ENCODE measurements at regions not wholly inside any gene's neighbourhood (a gene's known extent, or its start where the extent isn't known, plus 50 kb on each side); places are given as distances from the start of the nearest gene placed in this dataset.
"Not testable (repeated sequence)": the region's sequence is repeated elsewhere in the genome, so short reads cannot be mapped to it uniquely, and the experiment has no call there.

DNA sequence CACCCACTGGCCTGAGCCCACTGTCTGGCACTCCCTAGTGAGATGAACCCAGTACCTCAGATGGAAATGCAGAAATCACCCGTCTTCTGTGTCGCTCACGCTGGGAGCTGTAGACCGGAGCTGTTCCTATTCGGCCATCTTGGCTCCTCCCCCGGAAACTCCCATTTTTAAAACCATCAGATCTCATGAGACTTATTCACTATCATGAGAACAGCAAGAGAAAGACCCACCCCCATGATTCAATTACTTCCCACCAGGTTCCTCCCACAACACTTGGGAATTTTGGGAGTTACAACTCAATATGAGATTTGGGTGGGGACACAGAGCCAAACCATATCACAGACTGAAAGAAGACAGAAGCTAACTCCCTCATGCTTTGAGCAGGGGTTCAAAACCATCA lies 134.5 kb downstream of the SLC39A8 start:
- H3K27me3 ChIP-seq; H3K79me2 ChIP-seq; H3K4me1 ChIP-seq (ENCODE audit: insufficient read depth); H3K4me2 ChIP-seq; H3K36me3 ChIP-seq (replicated peaks; ENCODE audit: insufficient read depth, low read depth); H2AFZ ChIP-seq; DNase-seq (ENCODE audit: low spot score); H4K20me1 ChIP-seq (ENCODE audit: insufficient read depth, poor library complexity, severe bottlenecking); H3K27ac ChIP-seq; H3K9me2 ChIP-seq (replicated peaks; ENCODE audit: insufficient read depth); H3K4me3 ChIP-seq; H3K9me3 ChIP-seq (ENCODE audit: low read depth): not testable (repeated sequence)
- 92% methylated on average over 6 of the region's 6 CpGs for WGBS (ENCODE audit: low lambda C conversion rate, missing lambda C conversion rate)

GRCh38 chr4:102204634-102205033 lies 140.6 kb downstream of the SLC39A8 start:
- H3K9me3 ChIP-seq (ENCODE audit: low read depth); H3K27ac ChIP-seq; H3K36me3 ChIP-seq (replicated peaks; ENCODE audit: insufficient read depth, low read depth); H3K79me2 ChIP-seq; H3K27me3 ChIP-seq; H3K9me2 ChIP-seq (replicated peaks; ENCODE audit: insufficient read depth); H3K4me3 ChIP-seq; DNase-seq (ENCODE audit: low spot score); H4K20me1 ChIP-seq (ENCODE audit: insufficient read depth, poor library complexity, severe bottlenecking); H3K4me1 ChIP-seq (ENCODE audit: insufficient read depth); H3K4me2 ChIP-seq; H2AFZ ChIP-seq: not testable (repeated sequence)
- 90% methylated on average over 2 of the region's 3 CpGs for WGBS (ENCODE audit: low lambda C conversion rate, missing lambda C conversion rate)

DNA sequence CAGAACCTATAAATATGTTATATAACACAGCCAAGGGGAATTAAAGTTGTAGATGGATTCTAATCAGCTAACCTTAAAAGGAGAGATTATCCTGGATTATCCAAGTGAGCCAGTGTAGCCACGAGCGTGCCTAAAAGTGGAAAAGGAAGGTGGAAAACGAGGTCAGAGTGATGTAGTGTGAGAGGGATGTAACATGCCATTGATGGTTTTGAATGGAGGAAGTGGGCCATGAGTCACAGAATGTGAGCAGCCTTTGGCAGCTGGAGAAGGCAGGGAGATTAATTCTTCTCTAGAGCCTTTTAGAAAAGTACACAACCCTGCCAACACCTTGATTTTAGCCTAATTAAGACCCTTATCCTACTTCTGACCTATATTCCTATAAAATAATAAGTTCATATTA lies 149.1 kb downstream of the SLC39A8 start:
- Histone ChIP-seq H4K20me1 (ENCODE audit: insufficient read depth, poor library complexity, severe bottlenecking) (no peaks in the 10 kb centered on the region), H3K79me2 (no peaks in the 10 kb centered on the region), H3K9me2 (replicated peaks; ENCODE audit: insufficient read depth) (no peaks in the 10 kb centered on the region), H3K36me3 (replicated peaks; ENCODE audit: insufficient read depth, low read depth) (no peaks in the 10 kb centered on the region), H3K27ac (no peak overlapping the region), H2AFZ (no peak overlapping the region), H3K4me2 (no peak overlapping the region), H3K4me1 (ENCODE audit: insufficient read depth) (no peaks in the 10 kb centered on the region), H3K27me3 (no peaks in the 10 kb centered on the region), H3K9me3 (ENCODE audit: low read depth) (no peaks in the 10 kb centered on the region), H3K4me3 (no peak overlapping the region)
- no peak for TF ChIP-seq EZH2phosphoT487 (IDR thresholded peaks at IDR 0.05; ENCODE audit: low read depth, severe bottlenecking, unreplicated experiment)
- TF ChIP-seq CTCF (IDR thresholded peaks at IDR 0.05; ENCODE audit: poor library complexity) = no peak
- no peak for TF ChIP-seq EZH2 (IDR thresholded peaks at IDR 0.05; ENCODE audit: borderline replicate concordance)
- WGBS (ENCODE audit: low lambda C conversion rate, missing lambda C conversion rate) = 43% methylated on average over 3 of the region's 3 CpGs
- DNase-seq (ENCODE audit: low spot score) = no peak

- no peak for DNase-seq (ENCODE audit: low spot score)
- Histone ChIP-seq H3K4me3 (no peak overlapping the region), H3K9me2 (replicated peaks; ENCODE audit: insufficient read depth) (no peaks in the 10 kb centered on the region), H3K27ac (no peak overlapping the region), H4K20me1 (ENCODE audit: insufficient read depth, poor library complexity, severe bottlenecking) (no peaks in the 10 kb centered on the region), H2AFZ (no peak overlapping the region), H3K36me3 (replicated peaks; ENCODE audit: insufficient read depth, low read depth) (no peaks in the 10 kb centered on the region), H3K4me1 (ENCODE audit: insufficient read depth) (no peaks in the 10 kb centered on the region), H3K9me3 (ENCODE audit: low read depth) (no peaks in the 10 kb centered on the region), H3K79me2 (no peaks in the 10 kb centered on the region), H3K4me2 (no peak overlapping the region), H3K27me3 (no peaks in the 10 kb centered on the region)
- TF ChIP-seq EZH2 (IDR thresholded peaks at IDR 0.05; ENCODE audit: borderline replicate concordance) = no peak
- WGBS (ENCODE audit: low lambda C conversion rate, missing lambda C conversion rate) = 100% methylated on average over 1 of the region's 1 CpG
Observed at GRCh38 chr4:102193145-102193544, 152.1 kb downstream of the SLC39A8 start.

GRCh38 chr4:102180046-102180445 lies 165.2 kb downstream of the SLC39A8 start:
- WGBS (ENCODE audit: low lambda C conversion rate, missing lambda C conversion rate) = 55% methylated on average over 1 of the region's 1 CpG
- no peaks in the 10 kb centered on the region for H3K9me2 ChIP-seq (replicated peaks; ENCODE audit: insufficient read depth)
- H3K27me3 ChIP-seq = no peaks in the 10 kb centered on the region
- no peak overlapping the region for H2AFZ ChIP-seq
- H3K27ac ChIP-seq = no peak overlapping the region
- no peak for TF ChIP-seq CTCF (IDR thresholded peaks at IDR 0.05; ENCODE audit: poor library complexity)
- no peak for TF ChIP-seq EZH2phosphoT487 (IDR thresholded peaks at IDR 0.05; ENCODE audit: low read depth, severe bottlenecking, unreplicated experiment)
- TF ChIP-seq EZH2 (IDR thresholded peaks at IDR 0.05; ENCODE audit: borderline replicate concordance) = no peak
- no peak overlapping the region for H3K4me3 ChIP-seq
- no peaks in the 10 kb centered on the region for H3K79me2 ChIP-seq
- no peak for DNase-seq (ENCODE audit: low spot score)
- no peak overlapping the region for H3K4me2 ChIP-seq
- H3K36me3 ChIP-seq (replicated peaks; ENCODE audit: insufficient read depth, low read depth) = no peaks in the 10 kb centered on the region
- H3K9me3 ChIP-seq (ENCODE audit: low read depth) = no peaks in the 10 kb centered on the region
- peaks cover 8% of the 10 kb centered on the region for H3K4me1 ChIP-seq (ENCODE audit: insufficient read depth)
- no peaks in the 10 kb centered on the region for H4K20me1 ChIP-seq (ENCODE audit: insufficient read depth, poor library complexity, severe bottlenecking)
